ENCODE measurements at regions not wholly inside any gene's neighbourhood (a gene's known extent, or its start where the extent isn't known, plus 50 kb on each side); places are given as distances from the start of the nearest gene placed in this dataset.

GRCh38 chr19:27894906-27895754 is 1317.8 kb downstream of the UQCRFS1 start:
- Mint-ChIP-seq H3K27ac (no peak overlapping the region), H3K27me3 (ENCODE audit: low read depth) (peaks cover 19% of the 10 kb centered on the region), H3K4me3 (no peak overlapping the region), H3K36me3 (peaks cover 77% of the 10 kb centered on the region), H3K4me1 (no peaks in the 10 kb centered on the region), H3K9me3 (peaks cover 81% of the 10 kb centered on the region)
- ATAC-seq (no peak), DNase-seq (ENCODE audit: low spot score) (no peak)
- ChIA-PET POLR2A (no interaction called here), CTCF (no interaction called here)
- TF ChIP-seq, protein P1, sequence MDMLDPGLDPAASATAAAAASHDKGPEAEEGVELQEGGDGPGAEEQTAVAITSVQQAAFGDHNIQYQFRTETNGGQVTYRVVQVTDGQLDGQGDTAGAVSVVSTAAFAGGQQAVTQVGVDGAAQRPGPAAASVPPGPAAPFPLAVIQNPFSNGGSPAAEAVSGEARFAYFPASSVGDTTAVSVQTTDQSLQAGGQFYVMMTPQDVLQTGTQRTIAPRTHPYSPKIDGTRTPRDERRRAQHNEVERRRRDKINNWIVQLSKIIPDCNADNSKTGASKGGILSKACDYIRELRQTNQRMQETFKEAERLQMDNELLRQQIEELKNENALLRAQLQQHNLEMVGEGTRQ (CRISPR knock-in tag; IDR thresholded peaks at IDR 0.05): no peak
- TF ChIP-seq GTF2I (CRISPR knock-in tag; conservative IDR thresholded peaks at IDR 0.05) (no peak), SP1 (CRISPR knock-in tag; conservative IDR thresholded peaks at IDR 0.05) (no peak), ATF3 (CRISPR knock-in tag; conservative IDR thresholded peaks at IDR 0.05) (no peak), NR1H2 (CRISPR knock-in tag; IDR thresholded peaks at IDR 0.05) (no peak), ZNF138 (CRISPR knock-in tag; conservative IDR thresholded peaks at IDR 0.05) (no peak)
- TF ChIP-seq, protein P2, sequence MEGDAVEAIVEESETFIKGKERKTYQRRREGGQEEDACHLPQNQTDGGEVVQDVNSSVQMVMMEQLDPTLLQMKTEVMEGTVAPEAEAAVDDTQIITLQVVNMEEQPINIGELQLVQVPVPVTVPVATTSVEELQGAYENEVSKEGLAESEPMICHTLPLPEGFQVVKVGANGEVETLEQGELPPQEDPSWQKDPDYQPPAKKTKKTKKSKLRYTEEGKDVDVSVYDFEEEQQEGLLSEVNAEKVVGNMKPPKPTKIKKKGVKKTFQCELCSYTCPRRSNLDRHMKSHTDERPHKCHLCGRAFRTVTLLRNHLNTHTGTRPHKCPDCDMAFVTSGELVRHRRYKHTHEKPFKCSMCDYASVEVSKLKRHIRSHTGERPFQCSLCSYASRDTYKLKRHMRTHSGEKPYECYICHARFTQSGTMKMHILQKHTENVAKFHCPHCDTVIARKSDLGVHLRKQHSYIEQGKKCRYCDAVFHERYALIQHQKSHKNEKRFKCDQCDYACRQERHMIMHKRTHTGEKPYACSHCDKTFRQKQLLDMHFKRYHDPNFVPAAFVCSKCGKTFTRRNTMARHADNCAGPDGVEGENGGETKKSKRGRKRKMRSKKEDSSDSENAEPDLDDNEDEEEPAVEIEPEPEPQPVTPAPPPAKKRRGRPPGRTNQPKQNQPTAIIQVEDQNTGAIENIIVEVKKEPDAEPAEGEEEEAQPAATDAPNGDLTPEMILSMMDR (IDR thresholded peaks at IDR 0.05): no peak
- TF ChIP-seq, protein P3, sequence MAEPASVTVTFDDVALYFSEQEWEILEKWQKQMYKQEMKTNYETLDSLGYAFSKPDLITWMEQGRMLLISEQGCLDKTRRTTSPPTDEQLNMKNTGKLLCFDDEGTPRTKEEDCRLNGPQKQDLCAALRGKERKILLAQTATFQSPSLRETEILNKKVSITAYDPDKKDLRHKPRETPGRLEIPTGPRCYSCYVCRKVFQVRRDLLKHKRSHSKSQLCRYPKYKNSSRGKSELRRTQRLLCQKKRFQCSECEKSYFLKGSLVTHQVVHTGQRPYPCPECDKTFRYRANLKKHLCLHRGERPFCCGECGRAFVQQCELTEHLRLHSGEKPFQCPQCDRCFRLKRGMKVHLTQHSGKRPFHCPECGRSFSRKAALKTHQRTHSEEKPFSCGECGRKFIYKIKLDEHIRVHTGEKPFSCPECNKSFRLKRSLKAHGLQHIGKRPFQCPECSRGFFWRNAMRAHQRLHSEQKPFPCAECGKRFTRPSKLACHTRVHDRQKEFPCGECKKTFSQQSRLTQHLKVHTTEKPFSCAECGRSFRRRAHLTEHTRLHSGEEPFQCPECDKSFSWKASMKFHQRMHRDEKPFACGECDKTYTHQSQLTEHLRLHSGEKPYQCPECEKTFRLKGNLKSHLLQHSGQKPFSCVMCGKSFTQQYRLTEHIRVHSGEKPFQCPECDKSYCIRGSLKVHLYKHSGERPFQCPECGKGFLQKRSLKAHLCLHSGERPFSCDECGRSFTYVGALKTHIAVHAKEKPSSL (CRISPR knock-in tag; conservative IDR thresholded peaks at IDR 0.05): no peak

DNA sequence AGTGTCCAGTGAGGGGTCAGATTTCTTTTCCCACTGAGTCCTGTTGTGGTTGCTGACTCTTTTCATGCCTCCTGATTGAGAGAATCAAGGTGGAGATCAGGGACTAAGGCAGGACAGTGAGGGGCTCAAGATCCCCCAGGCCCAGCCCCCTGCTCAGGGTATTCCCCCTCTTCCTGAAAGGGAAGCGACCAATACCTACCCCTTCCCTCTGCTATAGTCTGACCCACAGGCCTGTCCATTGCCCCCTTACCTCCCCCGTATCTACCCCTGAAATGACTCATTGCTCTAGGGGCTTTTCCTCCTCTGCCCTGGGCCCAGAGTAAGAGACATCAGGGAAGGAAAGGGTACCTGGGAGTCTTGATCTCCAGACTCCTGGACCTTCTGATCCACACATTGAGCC is 1320.5 kb downstream of the UQCRFS1 start:
- Mint-ChIP-seq H3K4me3 (no peak overlapping the region), H3K27ac (no peak overlapping the region), H3K4me1 (no peaks in the 10 kb centered on the region), H3K9me3 (peaks cover 80% of the 10 kb centered on the region), H3K27me3 (ENCODE audit: low read depth) (peaks cover 18% of the 10 kb centered on the region), H3K36me3 (peaks cover 78% of the 10 kb centered on the region)
- ATAC-seq (no peak), DNase-seq (ENCODE audit: low spot score) (no peak)
- POLR2A ChIA-PET: no interaction called here
- CTCF ChIA-PET: no interaction called here
- no peak for TF ChIP-seq IRF2 (CRISPR knock-in tag; IDR thresholded peaks at IDR 0.05; ENCODE audit: borderline replicate concordance, low read depth)
- TF ChIP-seq, protein P4, sequence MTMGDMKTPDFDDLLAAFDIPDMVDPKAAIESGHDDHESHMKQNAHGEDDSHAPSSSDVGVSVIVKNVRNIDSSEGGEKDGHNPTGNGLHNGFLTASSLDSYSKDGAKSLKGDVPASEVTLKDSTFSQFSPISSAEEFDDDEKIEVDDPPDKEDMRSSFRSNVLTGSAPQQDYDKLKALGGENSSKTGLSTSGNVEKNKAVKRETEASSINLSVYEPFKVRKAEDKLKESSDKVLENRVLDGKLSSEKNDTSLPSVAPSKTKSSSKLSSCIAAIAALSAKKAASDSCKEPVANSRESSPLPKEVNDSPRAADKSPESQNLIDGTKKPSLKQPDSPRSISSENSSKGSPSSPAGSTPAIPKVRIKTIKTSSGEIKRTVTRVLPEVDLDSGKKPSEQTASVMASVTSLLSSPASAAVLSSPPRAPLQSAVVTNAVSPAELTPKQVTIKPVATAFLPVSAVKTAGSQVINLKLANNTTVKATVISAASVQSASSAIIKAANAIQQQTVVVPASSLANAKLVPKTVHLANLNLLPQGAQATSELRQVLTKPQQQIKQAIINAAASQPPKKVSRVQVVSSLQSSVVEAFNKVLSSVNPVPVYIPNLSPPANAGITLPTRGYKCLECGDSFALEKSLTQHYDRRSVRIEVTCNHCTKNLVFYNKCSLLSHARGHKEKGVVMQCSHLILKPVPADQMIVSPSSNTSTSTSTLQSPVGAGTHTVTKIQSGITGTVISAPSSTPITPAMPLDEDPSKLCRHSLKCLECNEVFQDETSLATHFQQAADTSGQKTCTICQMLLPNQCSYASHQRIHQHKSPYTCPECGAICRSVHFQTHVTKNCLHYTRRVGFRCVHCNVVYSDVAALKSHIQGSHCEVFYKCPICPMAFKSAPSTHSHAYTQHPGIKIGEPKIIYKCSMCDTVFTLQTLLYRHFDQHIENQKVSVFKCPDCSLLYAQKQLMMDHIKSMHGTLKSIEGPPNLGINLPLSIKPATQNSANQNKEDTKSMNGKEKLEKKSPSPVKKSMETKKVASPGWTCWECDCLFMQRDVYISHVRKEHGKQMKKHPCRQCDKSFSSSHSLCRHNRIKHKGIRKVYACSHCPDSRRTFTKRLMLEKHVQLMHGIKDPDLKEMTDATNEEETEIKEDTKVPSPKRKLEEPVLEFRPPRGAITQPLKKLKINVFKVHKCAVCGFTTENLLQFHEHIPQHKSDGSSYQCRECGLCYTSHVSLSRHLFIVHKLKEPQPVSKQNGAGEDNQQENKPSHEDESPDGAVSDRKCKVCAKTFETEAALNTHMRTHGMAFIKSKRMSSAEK (CRISPR knock-in tag; IDR thresholded peaks at IDR 0.05; ENCODE audit: borderline replicate concordance): no peak
- TF ChIP-seq ATF1 (CRISPR knock-in tag; IDR thresholded peaks at IDR 0.05): no peak
- TF ChIP-seq NFATC4 (CRISPR knock-in tag; IDR thresholded peaks at IDR 0.05): no peak
- TF ChIP-seq CBFB (CRISPR knock-in tag; IDR thresholded peaks at IDR 0.05; ENCODE audit: low read depth): no peak
- TF ChIP-seq, protein P2 (IDR thresholded peaks at IDR 0.05): no peak
- TF ChIP-seq ELF4 (CRISPR knock-in tag; IDR thresholded peaks at IDR 0.05; ENCODE audit: low read depth): no peak
- TF ChIP-seq ZNF263 (CRISPR knock-in tag; IDR thresholded peaks at IDR 0.05; ENCODE audit: low read depth): no peak
- TF ChIP-seq, protein P1 (CRISPR knock-in tag; IDR thresholded peaks at IDR 0.05): no peak
- TF ChIP-seq NR2C2 (CRISPR knock-in tag; IDR thresholded peaks at IDR 0.05): no peak

All from WTC11 (cell line).